Smooth muscle cell of the brain vasculature (primary cell): ENCODE measurements at regions not wholly inside any gene's neighbourhood (a gene's known extent, or its start where the extent isn't known, plus 50 kb on each side); places are given as distances from the start of the nearest gene placed in this dataset.

Experiments
- DNase-seq: peaks from one replicate; pipeline ENCODE4 v3.0.0-alpha.2; 2012; ENCODE audit warnings: low read depth, low spot score

- DNase-seq: no peak
These were observed 120.3 kb upstream of the PLEKHG7 start for GRCh38 chr12:92582475-92582874.

- no peak for DNase-seq
These were observed 121.2 kb upstream of the PLEKHG7 start for GRCh38 chr12:92581604-92582003.

GRCh38 chr12:92574911-92575570, 127.7 kb upstream of the PLEKHG7 start:
- no peak for DNase-seq

- no peak for DNase-seq
These were observed 128.6 kb upstream of the PLEKHG7 start for GRCh38 chr12:92574051-92574783.

DNA sequence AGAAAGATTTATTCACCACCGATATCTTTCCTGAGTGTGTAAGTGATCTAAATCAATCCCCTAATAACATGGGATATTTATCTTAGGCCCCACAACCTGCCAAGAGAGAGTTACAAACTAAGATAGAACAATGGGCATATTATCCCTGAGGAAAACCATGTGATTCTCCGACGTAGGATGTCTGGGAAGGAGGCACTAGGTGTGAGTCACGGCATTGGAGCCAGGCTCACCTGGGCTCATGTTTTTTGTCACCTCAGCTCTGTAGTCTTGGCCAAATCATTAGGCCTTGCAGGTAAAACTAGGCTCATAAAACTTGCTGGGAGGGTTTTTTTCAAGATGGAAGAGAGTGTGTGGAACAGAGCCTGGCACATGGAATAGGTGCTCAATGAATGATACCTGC, 129.7 kb upstream of the PLEKHG7 start:
- DNase-seq: no peak

DNA sequence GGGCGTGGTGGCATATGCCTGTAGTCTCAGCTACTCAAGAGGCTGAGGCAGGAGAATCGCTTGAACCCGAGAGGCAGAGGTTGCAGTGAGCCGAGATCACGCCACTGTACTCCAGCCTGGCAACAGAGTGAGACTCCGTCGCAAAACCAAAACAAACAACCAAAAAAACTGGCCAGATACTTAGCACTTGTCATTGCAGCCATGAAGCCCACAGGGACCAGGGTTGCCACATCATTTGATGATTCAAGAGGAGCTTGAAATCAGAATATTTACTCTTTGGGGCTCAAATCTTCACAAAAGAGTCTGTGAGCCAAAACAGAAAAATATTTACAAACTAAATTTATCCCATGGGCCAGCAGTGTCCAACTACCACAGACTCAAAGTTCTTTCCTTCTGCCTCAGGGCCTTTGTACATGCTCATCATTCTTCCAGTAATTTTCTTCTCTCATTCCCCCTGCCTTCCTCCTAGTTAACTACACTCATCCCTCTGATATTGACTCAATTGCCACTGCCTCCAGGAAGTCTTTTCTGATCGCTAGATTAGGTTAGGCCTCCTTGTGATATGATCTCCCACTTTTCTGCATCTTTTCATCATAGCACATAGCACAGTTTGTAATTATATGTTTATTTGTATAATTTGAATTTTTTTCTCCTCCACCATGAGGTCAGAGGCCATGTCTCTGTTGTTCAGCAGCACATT, 130.8 kb upstream of the PLEKHG7 start:
- DNase-seq: no peak

- DNase-seq: no peak
These were observed 131.6 kb upstream of the PLEKHG7 start for GRCh38 chr12:92571169-92571568.

DNA sequence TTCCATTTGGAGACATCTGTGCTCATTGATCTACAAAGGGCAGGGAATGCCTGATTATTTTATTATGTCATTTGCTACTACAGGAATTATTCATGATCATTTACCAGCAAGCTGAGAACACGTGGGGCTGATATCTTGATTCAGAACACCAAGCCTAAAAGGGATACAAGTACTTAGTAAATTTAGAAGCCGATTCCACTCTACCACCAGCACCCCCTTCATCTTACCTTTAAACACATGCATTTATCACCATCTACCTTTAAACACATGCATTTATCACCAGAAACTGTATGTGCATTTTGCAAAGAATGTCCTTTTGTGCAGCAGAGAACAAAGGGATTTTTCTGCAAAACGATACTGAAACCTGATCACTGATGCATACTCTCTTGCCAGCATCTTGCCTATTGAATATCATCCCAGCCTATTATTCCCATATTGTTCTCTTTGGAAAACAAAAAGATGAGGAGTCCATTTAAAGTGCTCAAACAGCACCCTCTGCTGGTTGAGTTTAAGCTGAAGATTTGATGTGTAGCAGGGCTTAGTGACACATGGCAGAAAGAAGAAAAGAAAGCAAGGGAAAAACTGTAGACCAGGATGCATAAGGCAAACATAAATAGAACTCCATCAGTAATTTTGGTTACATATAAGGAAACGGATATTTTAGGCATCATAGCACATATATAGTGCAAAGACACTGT, 132.6 kb upstream of the PLEKHG7 start:
- DNase-seq: peak; percentile 84

DNA sequence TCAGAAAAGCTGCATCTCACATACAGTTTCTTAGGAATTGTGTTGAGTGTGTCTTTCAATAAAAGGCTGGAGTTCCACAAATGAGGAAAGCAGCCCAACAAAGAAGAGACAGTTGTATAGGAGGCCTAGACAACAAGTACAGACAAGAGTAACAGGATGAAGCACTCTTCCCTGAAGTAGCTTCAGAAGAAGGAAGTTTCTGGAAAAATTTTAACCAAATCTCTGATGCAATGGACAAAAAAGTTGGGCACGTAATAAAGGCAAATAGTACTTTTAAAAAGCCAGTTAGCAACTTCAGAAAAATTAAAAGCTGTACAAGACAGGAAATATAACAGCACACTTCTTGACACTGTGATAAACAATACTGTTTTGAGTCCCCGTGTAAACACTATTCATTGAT, 134.1 kb upstream of the PLEKHG7 start:
- no peak for DNase-seq

DNA sequence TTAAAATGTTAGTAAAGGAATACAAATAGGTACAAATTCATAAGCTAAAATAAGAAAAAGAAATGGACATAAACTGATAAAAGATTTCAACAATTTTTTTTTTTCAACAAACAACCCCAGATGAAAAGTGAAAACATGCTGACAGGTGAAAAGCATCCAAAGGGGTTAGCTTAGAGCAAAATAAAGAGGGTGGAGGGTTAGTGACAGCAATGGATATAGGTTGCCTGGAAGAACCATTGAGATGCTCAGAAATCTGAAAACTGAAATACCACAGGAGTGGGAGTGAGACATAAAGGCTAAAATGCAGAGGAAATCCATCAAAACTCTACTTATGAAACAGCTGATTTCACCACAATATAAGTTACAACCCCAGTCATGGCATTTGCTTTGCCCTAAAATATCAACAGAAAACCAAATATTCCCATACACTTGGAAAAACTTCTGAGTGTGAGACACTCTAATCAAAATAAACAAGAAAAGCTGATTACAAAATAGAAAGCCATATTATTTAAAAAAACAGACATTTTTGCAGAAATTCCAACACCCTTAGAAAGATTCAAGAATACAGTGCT, 136.3 kb upstream of the PLEKHG7 start:
- no peak for DNase-seq

DNA sequence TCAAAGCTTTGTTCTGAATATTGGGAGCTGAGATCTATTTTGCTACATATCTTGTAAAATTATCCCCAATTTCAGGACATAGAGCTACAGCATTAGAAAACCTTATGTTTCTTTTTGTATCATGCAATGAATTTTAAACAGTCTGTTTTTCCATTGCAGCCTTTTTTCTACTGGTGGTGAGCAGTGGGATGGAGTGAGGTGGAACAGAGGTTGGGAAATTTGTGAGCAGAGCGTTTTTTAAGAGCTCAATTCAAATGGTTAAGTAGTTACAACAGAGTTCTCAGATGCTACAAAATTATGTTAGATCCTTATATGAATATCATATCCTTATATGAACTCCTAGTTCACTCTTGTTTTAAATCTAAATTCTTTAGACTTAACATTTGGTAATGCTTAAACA, 139.0 kb upstream of the PLEKHG7 start:
- DNase-seq: no peak

DNA sequence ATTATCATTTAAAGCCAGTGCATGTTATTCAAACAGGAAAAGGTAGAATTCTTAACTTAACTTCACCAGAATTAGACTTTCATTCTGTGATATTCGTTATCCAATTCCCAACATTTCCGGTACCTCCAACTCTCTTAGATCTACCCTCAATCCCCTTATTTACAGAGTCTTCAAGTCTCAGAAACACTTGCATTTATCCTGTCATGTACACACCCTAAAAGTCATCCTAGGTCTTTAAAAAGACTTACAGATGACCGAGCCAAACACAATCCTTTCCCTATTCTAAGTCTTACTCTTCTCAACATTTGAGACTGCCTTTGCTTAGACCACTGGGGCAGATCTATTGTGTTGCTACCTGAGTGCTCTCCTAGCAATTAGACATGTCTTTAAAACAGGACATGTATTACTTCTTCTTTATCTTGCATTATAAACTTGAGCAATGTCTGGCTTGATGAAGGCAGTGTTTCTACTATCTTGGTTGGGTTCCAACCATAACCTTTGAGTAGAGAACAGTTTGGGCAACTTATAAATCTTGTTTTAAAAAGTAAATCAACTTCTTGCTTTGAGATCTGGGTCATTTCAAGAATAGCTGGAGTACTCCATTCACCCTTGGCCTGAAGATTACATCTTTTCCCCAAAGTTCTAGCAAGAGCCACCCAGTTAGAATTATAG, 140.6 kb upstream of the PLEKHG7 start:
- no peak for DNase-seq

DNA sequence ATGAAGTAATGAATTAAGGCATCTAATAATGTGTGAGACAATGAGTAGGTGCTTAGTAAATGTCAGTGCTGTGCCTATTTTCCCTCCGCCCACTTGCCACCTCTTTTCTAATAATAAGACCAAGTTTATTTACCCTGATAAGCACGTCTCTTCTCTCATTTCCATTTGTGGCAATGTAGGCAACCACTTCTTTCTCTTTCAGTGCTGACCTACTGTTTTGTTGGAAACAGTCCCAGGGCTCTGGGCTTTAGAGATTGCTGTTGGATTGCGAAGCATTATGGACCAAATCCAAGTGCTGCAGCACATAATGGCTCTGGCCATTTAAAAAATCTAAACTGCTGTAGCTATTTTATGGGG, 141.3 kb upstream of the PLEKHG7 start:
- peak; percentile 74 for DNase-seq

DNA sequence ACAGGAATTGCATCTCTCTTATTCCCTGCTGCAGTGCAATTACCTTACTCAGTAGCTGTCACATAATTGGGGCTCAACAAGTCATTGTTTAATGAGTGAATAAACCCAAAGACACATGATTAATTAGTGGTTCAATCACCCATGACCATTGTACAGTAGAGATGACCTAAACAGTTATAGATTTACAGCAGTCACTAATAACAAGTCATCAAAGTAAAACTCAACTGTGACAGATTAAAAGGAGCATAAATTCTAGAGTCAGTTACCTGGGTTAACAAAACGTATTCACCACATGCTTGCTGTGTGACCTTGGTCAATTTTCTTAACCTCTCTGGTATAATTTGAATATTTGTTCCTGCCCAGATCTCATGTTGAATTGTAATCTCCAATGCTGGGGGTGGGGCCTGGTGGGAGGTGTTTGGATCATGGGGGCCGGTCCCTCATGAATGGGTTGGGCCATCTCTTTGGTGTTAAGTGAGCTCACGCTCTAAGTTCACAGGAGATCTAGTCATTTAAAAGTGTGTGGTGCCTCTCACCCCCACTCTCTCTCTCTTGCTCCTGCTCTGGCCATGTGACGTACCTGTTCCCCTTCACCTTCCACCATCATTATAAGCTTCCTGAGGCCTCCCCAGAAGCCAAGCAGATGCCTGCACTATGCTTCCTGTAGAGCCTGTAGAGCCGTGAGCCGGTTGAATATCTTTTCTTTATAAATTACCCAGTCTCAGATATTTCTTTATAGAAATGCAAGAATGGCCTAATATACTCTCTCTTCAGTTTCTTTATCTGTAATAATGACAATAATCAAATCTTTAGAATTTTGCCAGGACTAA, 141.9 kb upstream of the PLEKHG7 start:
- DNase-seq: no peak

- DNase-seq: no peak
These were observed 144.0 kb upstream of the PLEKHG7 start for GRCh38 chr12:92558806-92559205.

GRCh38 chr12:92558215-92558773, 144.5 kb upstream of the PLEKHG7 start:
- no peak for DNase-seq

GRCh38 chr12:92557422-92557724, 145.4 kb upstream of the PLEKHG7 start:
- DNase-seq: no peak

GRCh38 chr12:92556637-92557421, 146.0 kb upstream of the PLEKHG7 start:
- DNase-seq: no peak

- no peak for DNase-seq
These were observed 146.6 kb upstream of the PLEKHG7 start for GRCh38 chr12:92556141-92556540.
